ENCODE measurements at regions not wholly inside any gene's neighbourhood (a gene's known extent, or its start where the extent isn't known, plus 50 kb on each side); places are given as distances from the start of the nearest gene placed in this dataset.

- no peak for TF ChIP-seq ZNF384 (IDR thresholded peaks at IDR 0.05)
- TF ChIP-seq PKNOX1 (IDR thresholded peaks at IDR 0.05) = no peak
- no peak for TF ChIP-seq NFRKB (IDR thresholded peaks at IDR 0.05)
- TF ChIP-seq TARDBP (IDR thresholded peaks at IDR 0.05) = no peak
- no peak for TF ChIP-seq FOXK2 (IDR thresholded peaks at IDR 0.05)
- no peak for TF ChIP-seq FOXM1 (IDR thresholded peaks at IDR 0.05; ENCODE audit: borderline replicate concordance)
- TF ChIP-seq FOXA1 (IDR thresholded peaks at IDR 0.05) = no peak
- no peak for TF ChIP-seq SUZ12 (IDR thresholded peaks at IDR 0.05)
Measured at GRCh38 chr3:20798666-20799065, 612.7 kb upstream of the SGO1 start.

Measured in HEK293T (cell line).